HG03175 (cell line): ENCODE measurements at regions not wholly inside any gene's neighbourhood (a gene's known extent, or its start where the extent isn't known, plus 50 kb on each side); places are given as distances from the start of the nearest gene placed in this dataset.
A peak's percentile ranks its signal among the peaks of the same experiment; 100 is the strongest.
"Not testable (repeated sequence)": the region's sequence is repeated elsewhere in the genome, so short reads cannot be mapped to it uniquely, and the experiment has no call there.

Source experiments
- ATAC-seq: cut with Tn5 transposase; IDR thresholded peaks from one replicate; pipeline ENCODE4 v1.9.1; 2021; ENCODE audit warnings: mild to moderate bottlenecking, moderate library complexity; ENCODE audit not compliant: unreplicated experiment

GRCh38 chr6:105884426-105884825, 201.7 kb upstream of the PRDM1 start:
- no peak for ATAC-seq

- no peak for ATAC-seq
Measured at GRCh38 chr6:105884011-105884410, 202.1 kb upstream of the PRDM1 start.

- ATAC-seq: no peak
Measured at GRCh38 chr6:105882828-105883227, 203.3 kb upstream of the PRDM1 start.

GRCh38 chr6:105882121-105882803, 203.9 kb upstream of the PRDM1 start:
- ATAC-seq: no peak

- no peak for ATAC-seq
Measured at GRCh38 chr6:105881608-105882007, 204.5 kb upstream of the PRDM1 start.

- peak; percentile 46 for ATAC-seq
Measured at GRCh38 chr6:105880030-105880492, 206.1 kb upstream of the PRDM1 start.

GRCh38 chr6:105879146-105879545, 207.0 kb upstream of the PRDM1 start:
- ATAC-seq: no peak

- no peak for ATAC-seq
Measured at GRCh38 chr6:105875974-105876640, 210.0 kb upstream of the PRDM1 start.

GRCh38 chr6:105874835-105875626, 211.1 kb upstream of the PRDM1 start:
- no peak for ATAC-seq

- ATAC-seq: no peak
Measured at GRCh38 chr6:105873799-105874198, 212.3 kb upstream of the PRDM1 start.

GRCh38 chr6:105873211-105873704, 212.9 kb upstream of the PRDM1 start:
- no peak for ATAC-seq

GRCh38 chr6:105872249-105872648, 213.9 kb upstream of the PRDM1 start:
- ATAC-seq: no peak

GRCh38 chr6:105871542-105871941, 214.6 kb upstream of the PRDM1 start:
- no peak for ATAC-seq

- no peak for ATAC-seq
Measured at GRCh38 chr6:105869835-105870440, 216.2 kb upstream of the PRDM1 start.

GRCh38 chr6:105868823-105869460, 217.2 kb upstream of the PRDM1 start:
- ATAC-seq: no peak

GRCh38 chr6:105867821-105868220, 218.3 kb upstream of the PRDM1 start:
- no peak for ATAC-seq

GRCh38 chr6:105867277-105867676, 218.9 kb upstream of the PRDM1 start:
- no peak for ATAC-seq

GRCh38 chr6:105862936-105863607, 223.1 kb upstream of the PRDM1 start:
- no peak for ATAC-seq

- ATAC-seq: not testable (repeated sequence)
Measured at GRCh38 chr6:105860927-105861326, 225.2 kb upstream of the PRDM1 start.

GRCh38 chr6:105859457-105859856, 226.7 kb upstream of the PRDM1 start:
- ATAC-seq: no peak
